ENCODE measurements at regions not wholly inside any gene's neighbourhood (a gene's known extent, or its start where the extent isn't known, plus 50 kb on each side); places are given as distances from the start of the nearest gene placed in this dataset.

- Histone ChIP-seq H3K79me2 (no peaks in the 10 kb centered on the region), H2AFZ (no peak overlapping the region), H3K27me3 (ENCODE audit: control insufficient read depth, insufficient read depth, low read length) (no peaks in the 10 kb centered on the region), H3K36me3 (ENCODE audit: control insufficient read depth, insufficient read depth, low read length) (no peaks in the 10 kb centered on the region), H3K9me3 (ENCODE audit: control insufficient read depth, low read length) (no peaks in the 10 kb centered on the region), H3K9ac (no peak overlapping the region), H3K4me3 (ENCODE audit: low read depth, low read length) (no peak overlapping the region), H3K4me1 (no peaks in the 10 kb centered on the region), H3K27ac (no peak overlapping the region), H3K4me2 (ENCODE audit: low read length) (no peak overlapping the region)
- no peak for TF ChIP-seq CTCF (IDR thresholded peaks at IDR 0.05)
Measured at GRCh38 chr2:23114299-23114698, 270.7 kb upstream of the KLHL29 start.

- H2AFZ ChIP-seq, result no peak overlapping the region
- no peaks in the 10 kb centered on the region for H3K79me2 ChIP-seq
- no peak overlapping the region for H3K4me2 ChIP-seq (ENCODE audit: low read length)
- H3K4me3 ChIP-seq (ENCODE audit: low read depth, low read length), result no peak overlapping the region
- H3K27me3 ChIP-seq (ENCODE audit: control insufficient read depth, insufficient read depth, low read length), result no peaks in the 10 kb centered on the region
- no peak for TF ChIP-seq CTCF (IDR thresholded peaks at IDR 0.05)
- no peak overlapping the region for H3K27ac ChIP-seq
- no peaks in the 10 kb centered on the region for H3K9me3 ChIP-seq (ENCODE audit: control insufficient read depth, low read length)
- H3K9ac ChIP-seq, result no peak overlapping the region
- H3K4me1 ChIP-seq, result no peaks in the 10 kb centered on the region
- H3K36me3 ChIP-seq (ENCODE audit: control insufficient read depth, insufficient read depth, low read length), result no peaks in the 10 kb centered on the region
Measured at GRCh38 chr2:23118313-23118712, 266.7 kb upstream of the KLHL29 start.

GRCh38 chr2:23118894-23119293 is 266.1 kb upstream of the KLHL29 start:
- no peaks in the 10 kb centered on the region for H3K9me3 ChIP-seq (ENCODE audit: control insufficient read depth, low read length)
- no peak overlapping the region for H3K4me3 ChIP-seq (ENCODE audit: low read depth, low read length)
- no peaks in the 10 kb centered on the region for H3K79me2 ChIP-seq
- no peak overlapping the region for H2AFZ ChIP-seq
- no peak overlapping the region for H3K27ac ChIP-seq
- no peaks in the 10 kb centered on the region for H3K36me3 ChIP-seq (ENCODE audit: control insufficient read depth, insufficient read depth, low read length)
- H3K4me2 ChIP-seq (ENCODE audit: low read length), result no peak overlapping the region
- H3K9ac ChIP-seq, result no peak overlapping the region
- TF ChIP-seq CTCF (IDR thresholded peaks at IDR 0.05), result no peak
- no peaks in the 10 kb centered on the region for H3K27me3 ChIP-seq (ENCODE audit: control insufficient read depth, insufficient read depth, low read length)
- H3K4me1 ChIP-seq, result no peaks in the 10 kb centered on the region

GRCh38 chr2:23120161-23120560 is 264.8 kb upstream of the KLHL29 start:
- Histone ChIP-seq H3K9ac (no peak overlapping the region), H3K4me1 (no peaks in the 10 kb centered on the region), H3K27ac (no peak overlapping the region)

More at GRCh38 chr2:23120161-23120560, 264.8 kb upstream of the KLHL29 start:
- Histone ChIP-seq H3K79me2 (no peaks in the 10 kb centered on the region), H2AFZ (no peak overlapping the region), H3K4me3 (ENCODE audit: low read depth, low read length) (no peak overlapping the region), H3K4me2 (ENCODE audit: low read length) (no peak overlapping the region), H3K27me3 (ENCODE audit: control insufficient read depth, insufficient read depth, low read length) (no peaks in the 10 kb centered on the region), H3K9me3 (ENCODE audit: control insufficient read depth, low read length) (no peaks in the 10 kb centered on the region), H3K36me3 (ENCODE audit: control insufficient read depth, insufficient read depth, low read length) (no peaks in the 10 kb centered on the region)
- TF ChIP-seq CTCF (IDR thresholded peaks at IDR 0.05), result no peak

All from parathyroid adenoma (tissue), 2 donors.